Muscle of leg (tissue), 3 donors: ENCODE measurements at regions not wholly inside any gene's neighbourhood (a gene's known extent, or its start where the extent isn't known, plus 50 kb on each side); places are given as distances from the start of the nearest gene placed in this dataset.
A peak's percentile ranks its signal among the peaks of the same experiment; 100 is the strongest.

Source experiments
- DNase-seq: peaks from one replicate; pipeline ENCODE4 v3.0.0; 2013
- H3K27ac ChIP-seq: one replicate; pipeline ENCODE4 v1.5.1; 2013; ENCODE audit warnings: mild to moderate bottlenecking, low read length, control low read depth
- H3K27me3 ChIP-seq: one replicate; pipeline ENCODE4 v1.6.1; 2013; ENCODE audit warnings: low read length; ENCODE audit not compliant: control insufficient read depth, insufficient read depth
- H3K36me3 ChIP-seq: one replicate; pipeline ENCODE4 v1.6.1; 2013; ENCODE audit warnings: low read length; ENCODE audit not compliant: control insufficient read depth, insufficient read depth
- H3K4me1 ChIP-seq: one replicate; pipeline ENCODE4 v1.6.1; 2013; ENCODE audit warnings: low read length; ENCODE audit not compliant: control insufficient read depth, insufficient read depth
- H3K4me3 ChIP-seq: one replicate; pipeline ENCODE4 v1.5.1; 2013; ENCODE audit warnings: low read length, control low read depth
- H3K9me3 ChIP-seq: replicated peaks from 2 replicates; pipeline ENCODE4 v1.6.1; 2013; ENCODE audit warnings: low read depth, low read length; ENCODE audit not compliant: control insufficient read depth
- WGBS: methylation state at CpG from one replicate; pipeline ENCODE4 v1.1.5; 2013; ENCODE audit warnings: missing lambda C conversion rate; ENCODE audit not compliant: insufficient coverage; 5-methylcytosine and 5-hydroxymethylcytosine counted together

DNA sequence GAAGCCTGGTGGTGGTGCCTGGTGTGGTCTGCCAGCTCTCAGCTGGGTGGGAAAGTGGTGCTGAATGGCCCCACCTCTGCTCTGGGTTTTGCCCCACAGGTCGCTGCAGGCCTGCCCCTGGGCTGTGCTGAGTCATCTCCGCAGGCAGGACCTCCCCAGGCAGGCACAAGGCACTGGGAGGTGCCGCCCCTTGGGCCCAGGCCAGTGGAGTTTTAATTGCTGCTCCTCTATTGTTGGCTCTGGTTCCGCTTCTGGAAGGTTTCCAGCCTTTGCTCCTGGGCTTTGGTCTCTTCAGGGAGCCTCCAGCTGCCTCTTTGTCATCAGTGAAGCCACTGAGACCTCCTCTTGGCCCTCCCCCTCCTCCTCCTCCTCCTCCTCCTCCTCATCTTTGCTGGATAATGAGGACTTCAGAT lies 180.3 kb upstream of the GRB10 start:
- WGBS, result 39% methylated on average over 4 of the region's 4 CpGs

DNA sequence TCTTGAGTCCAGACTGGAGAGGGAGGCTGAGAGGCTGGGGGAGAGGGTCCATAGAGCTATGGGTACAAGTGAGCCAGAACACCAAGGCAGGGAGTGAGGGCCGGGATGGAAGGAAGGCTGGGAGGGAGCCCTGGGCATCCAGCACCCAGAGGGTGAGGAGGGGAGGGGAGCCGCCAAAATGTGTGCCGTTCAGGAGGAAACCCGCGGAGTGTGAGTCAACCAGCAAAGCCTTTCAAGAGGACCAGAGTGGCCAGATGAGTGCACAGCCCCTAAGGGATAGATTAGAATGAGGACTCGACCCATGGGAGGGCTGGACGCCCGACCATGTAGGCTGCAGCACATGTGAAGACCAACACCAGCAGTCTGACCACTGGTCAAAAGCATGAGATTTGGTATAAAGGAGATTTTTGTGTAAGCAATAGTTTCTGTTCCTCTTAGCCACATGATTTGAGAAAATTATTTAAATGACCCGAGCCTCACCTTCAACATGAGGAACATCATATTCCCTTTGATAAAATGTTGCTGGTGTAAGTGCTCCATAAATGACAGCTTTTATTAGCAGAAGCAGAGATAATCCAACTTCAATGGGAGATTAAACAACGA lies 179.7 kb upstream of the GRB10 start:
- 76% methylated on average over 9 of the region's 10 CpGs for WGBS
- Histone ChIP-seq H3K27me3 (no peaks in the 10 kb centered on the region), H3K36me3 (no peaks in the 10 kb centered on the region), H3K27ac (no peak overlapping the region), H3K4me1 (peaks cover 4% of the 10 kb centered on the region), H3K4me3 (no peak overlapping the region), H3K9me3 (no peaks in the 10 kb centered on the region)
- no peak for DNase-seq

More for the DNA sequence above, 180.3 kb upstream of the GRB10 start:
- H3K9me3 ChIP-seq, result peaks cover 4% of the 10 kb centered on the region
- H3K4me1 ChIP-seq, result peaks cover 4% of the 10 kb centered on the region
- H3K27ac ChIP-seq, result no peak overlapping the region
- peak; percentile 35 for DNase-seq
- no peaks in the 10 kb centered on the region for H3K36me3 ChIP-seq
- no peak overlapping the region for H3K4me3 ChIP-seq
- no peaks in the 10 kb centered on the region for H3K27me3 ChIP-seq

GRCh38 chr7:50960621-50961310 lies 178.1 kb upstream of the GRB10 start:
- H3K9me3 ChIP-seq, result no peaks in the 10 kb centered on the region
- H3K27me3 ChIP-seq, result no peaks in the 10 kb centered on the region
- H3K4me1 ChIP-seq, result peaks cover 4% of the 10 kb centered on the region
- no peak overlapping the region for H3K27ac ChIP-seq
- WGBS, result 69% methylated on average over 11 of the region's 14 CpGs
- H3K4me3 ChIP-seq, result no peak overlapping the region
- no peaks in the 10 kb centered on the region for H3K36me3 ChIP-seq
- DNase-seq, result no peak

DNA sequence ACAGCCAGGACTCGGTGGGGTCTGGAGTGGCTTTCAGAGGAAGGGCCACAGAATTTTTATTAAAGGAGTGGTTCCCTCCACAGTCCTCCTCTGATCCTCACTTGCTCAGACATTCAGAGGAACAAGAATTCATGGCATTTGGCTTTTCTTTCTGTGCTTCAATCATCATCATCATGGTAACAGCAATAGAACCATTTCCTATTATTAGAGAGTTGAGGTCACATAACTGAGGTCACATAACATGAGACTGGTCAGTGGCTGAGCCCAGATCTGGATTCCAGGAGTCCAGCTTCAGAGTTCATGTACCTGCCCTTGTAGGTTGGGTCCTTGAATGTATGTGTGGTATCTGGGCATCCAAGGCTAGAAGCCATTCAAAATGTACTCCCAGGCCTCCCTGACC lies 177.3 kb upstream of the GRB10 start:
- Histone ChIP-seq H3K27me3 (no peaks in the 10 kb centered on the region), H3K36me3 (no peaks in the 10 kb centered on the region), H3K4me3 (no peak overlapping the region), H3K4me1 (peaks cover 4% of the 10 kb centered on the region), H3K9me3 (no peaks in the 10 kb centered on the region), H3K27ac (no peak overlapping the region)
- no CpG with 5 or more reads among the region's 1 CpG for WGBS
- DNase-seq, result no peak

GRCh38 chr7:50959560-50959959 lies 176.9 kb upstream of the GRB10 start:
- peaks cover 4% of the 10 kb centered on the region for H3K4me1 ChIP-seq
- no peak for DNase-seq
- no CpG with 5 or more reads among the region's 4 CpGs for WGBS
- H3K36me3 ChIP-seq, result no peaks in the 10 kb centered on the region
- no peaks in the 10 kb centered on the region for H3K9me3 ChIP-seq
- H3K27me3 ChIP-seq, result no peaks in the 10 kb centered on the region
- no peak overlapping the region for H3K27ac ChIP-seq
- no peak overlapping the region for H3K4me3 ChIP-seq

GRCh38 chr7:50957855-50958254 lies 175.2 kb upstream of the GRB10 start:
- peaks cover 4% of the 10 kb centered on the region for H3K4me1 ChIP-seq
- no peaks in the 10 kb centered on the region for H3K27me3 ChIP-seq
- no peak overlapping the region for H3K27ac ChIP-seq
- H3K36me3 ChIP-seq, result no peaks in the 10 kb centered on the region
- no peak for DNase-seq
- no peaks in the 10 kb centered on the region for H3K9me3 ChIP-seq
- 80% methylated on average over 1 of the region's 3 CpGs for WGBS
- no peak overlapping the region for H3K4me3 ChIP-seq

DNA sequence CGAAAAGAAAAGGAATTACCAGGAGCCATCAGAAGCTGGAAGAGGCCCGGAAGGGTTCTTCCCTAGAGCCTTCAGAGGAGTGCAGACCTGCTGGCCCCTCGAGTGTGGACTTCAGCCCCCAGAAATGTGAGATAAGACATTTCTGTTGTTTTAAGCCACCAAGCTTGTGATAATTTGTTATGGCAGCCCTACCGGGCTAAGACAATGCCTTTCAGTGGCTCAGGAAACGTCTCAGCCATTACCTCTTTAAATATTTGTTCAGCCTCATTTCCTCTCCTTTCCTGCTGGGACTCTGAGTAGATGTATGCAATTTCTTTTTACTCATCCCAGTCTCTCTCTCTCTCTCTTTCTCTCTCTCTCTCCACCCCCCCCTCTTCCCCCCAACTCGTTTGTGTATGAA lies 174.7 kb upstream of the GRB10 start:
- H3K27ac ChIP-seq, result no peak overlapping the region
- no peaks in the 10 kb centered on the region for H3K27me3 ChIP-seq

DNA sequence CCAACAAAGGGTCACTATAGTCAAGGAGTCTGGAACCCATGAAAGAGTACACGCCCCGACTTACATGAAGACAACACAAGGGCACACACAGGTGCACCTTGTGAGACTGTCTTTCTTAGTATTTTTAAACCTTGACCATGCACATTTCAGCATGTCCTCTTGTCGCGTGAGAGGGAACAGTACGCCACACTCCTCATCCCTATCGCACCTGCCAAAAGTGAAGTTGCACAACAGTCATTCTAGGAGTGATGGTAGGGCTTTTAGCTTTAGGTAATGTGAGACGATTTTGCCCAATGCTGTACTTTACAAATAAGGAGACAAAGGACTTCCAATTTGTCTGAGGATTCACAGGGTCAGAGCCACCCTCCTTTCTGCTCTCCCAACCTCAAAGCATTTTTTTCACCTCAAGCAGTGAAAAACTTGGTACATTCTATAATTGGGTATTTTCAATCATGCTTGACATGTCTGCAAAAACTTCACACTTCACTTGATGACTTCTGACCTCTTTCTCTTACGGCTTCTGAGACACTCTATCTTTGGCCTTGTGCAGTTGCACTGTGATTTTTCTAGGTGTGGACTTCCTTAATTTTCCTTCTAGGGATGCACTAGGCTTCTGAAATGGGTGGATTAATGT lies 173.9 kb upstream of the GRB10 start:
- WGBS, result 92% methylated on average over 2 of the region's 8 CpGs

More for the DNA sequence above, 174.7 kb upstream of the GRB10 start:
- Histone ChIP-seq H3K4me1 (peaks cover 4% of the 10 kb centered on the region), H3K4me3 (no peak overlapping the region), H3K36me3 (no peaks in the 10 kb centered on the region), H3K9me3 (no peaks in the 10 kb centered on the region)
- 64% methylated on average over 3 of the region's 6 CpGs for WGBS
- DNase-seq, result no peak

GRCh38 chr7:50954716-50955115 lies 172.0 kb upstream of the GRB10 start:
- H3K27me3 ChIP-seq, result no peaks in the 10 kb centered on the region
- no peak overlapping the region for H3K27ac ChIP-seq
- 79% methylated on average over 5 of the region's 5 CpGs for WGBS
- H3K9me3 ChIP-seq, result no peaks in the 10 kb centered on the region
- H3K4me1 ChIP-seq, result no peaks in the 10 kb centered on the region
- H3K36me3 ChIP-seq, result no peaks in the 10 kb centered on the region
- H3K4me3 ChIP-seq, result no peak overlapping the region
- DNase-seq, result no peak

More for the DNA sequence above, 173.9 kb upstream of the GRB10 start:
- no peaks in the 10 kb centered on the region for H3K36me3 ChIP-seq
- H3K27me3 ChIP-seq, result no peaks in the 10 kb centered on the region
- no peak overlapping the region for H3K27ac ChIP-seq
- no peak for DNase-seq
- H3K4me1 ChIP-seq, result no peaks in the 10 kb centered on the region
- H3K4me3 ChIP-seq, result no peak overlapping the region
- no peaks in the 10 kb centered on the region for H3K9me3 ChIP-seq

- no peak overlapping the region for H3K4me3 ChIP-seq
- H3K4me1 ChIP-seq, result no peaks in the 10 kb centered on the region
- no peak for DNase-seq
- no peaks in the 10 kb centered on the region for H3K9me3 ChIP-seq
- no peaks in the 10 kb centered on the region for H3K36me3 ChIP-seq
- H3K27me3 ChIP-seq, result no peaks in the 10 kb centered on the region
- 45% methylated on average over 3 of the region's 4 CpGs for WGBS
- no peak overlapping the region for H3K27ac ChIP-seq
These were observed 171.5 kb upstream of the GRB10 start for GRCh38 chr7:50954245-50954644.
